GM20431 (cell line): ENCODE measurements at regions not wholly inside any gene's neighbourhood (a gene's known extent, or its start where the extent isn't known, plus 50 kb on each side); places are given as distances from the start of the nearest gene placed in this dataset.

ENCODE experiments used
- in situ Hi-C: fragments of 300-500 bp; cut with MseI, MboI; formaldehyde crosslinking; loops from one replicate; pipeline ENCODE4 v1.15.0; 2020; ENCODE audit warnings: low sequenced_read_pairs; ENCODE audit not compliant: unreplicated experiment

GRCh38 chr9:18061332-18061731 is 412.6 kb upstream of the ADAMTSL1 start:
- in situ Hi-C loops: loop anchor here (25.0 kb wide), 1 partner anchor 249 kb away; no protein-coding TSS in a partner anchor

GRCh38 chr9:18061856-18062255 is 412.1 kb upstream of the ADAMTSL1 start:
- in situ Hi-C loops: loop anchor here (25.0 kb wide), 1 partner anchor 250 kb away; no protein-coding TSS in a partner anchor

- in situ Hi-C loops: loop anchor here (25.0 kb wide), 1 partner anchor 252 kb away; no protein-coding TSS in a partner anchor
Measured at GRCh38 chr9:18063856-18064390, 410.0 kb upstream of the ADAMTSL1 start.

DNA sequence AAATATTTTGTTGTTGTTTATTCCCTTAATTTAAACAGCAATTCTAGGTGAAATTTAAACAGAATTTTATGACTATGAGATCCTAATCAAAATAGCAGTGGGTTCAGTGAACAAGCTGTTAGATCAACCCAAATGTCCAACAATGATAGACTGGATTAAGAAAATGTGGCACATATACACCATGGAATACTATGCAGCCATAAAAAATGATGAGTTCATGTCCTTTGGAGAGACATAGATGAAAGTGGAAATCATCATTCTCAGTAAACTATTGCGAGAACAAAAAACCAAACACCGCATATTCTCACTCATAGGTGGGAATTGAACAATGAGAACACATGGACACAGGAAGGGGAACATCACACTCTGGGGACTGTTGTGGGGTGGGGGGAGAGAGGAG is 407.3 kb upstream of the ADAMTSL1 start:
- in situ Hi-C loops: loop anchor here (25.0 kb wide), 1 partner anchor 254 kb away; no protein-coding TSS in a partner anchor

DNA sequence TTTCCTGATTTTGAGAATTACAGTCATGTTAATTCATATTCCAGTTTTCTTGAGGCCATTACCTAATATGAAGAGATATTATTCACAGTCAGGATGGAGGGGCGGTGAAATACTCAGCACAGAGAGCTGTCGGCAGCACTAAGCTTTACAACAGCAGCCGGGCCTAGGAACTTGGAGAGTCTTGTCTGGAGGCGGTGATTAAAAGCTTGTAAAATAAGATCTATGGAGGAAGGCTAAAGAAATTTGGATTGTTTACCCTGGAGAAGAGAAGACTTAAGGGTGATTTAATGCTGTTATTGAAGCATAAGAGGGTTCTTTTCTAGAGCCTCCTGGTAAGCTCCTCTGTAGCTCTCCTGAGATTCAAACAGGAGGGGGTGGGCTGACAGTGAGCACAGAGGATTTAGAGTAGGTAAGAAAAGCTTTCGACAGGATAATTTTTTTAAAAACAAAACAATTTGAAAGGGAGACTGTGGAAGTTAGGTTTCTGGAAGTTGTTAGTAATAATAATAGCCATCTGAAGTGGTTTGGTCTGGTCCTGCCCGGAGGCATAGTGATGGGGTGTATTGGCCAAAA is 406.3 kb upstream of the ADAMTSL1 start:
- in situ Hi-C loops: loop anchor here (25.0 kb wide), 1 partner anchor 255 kb away; no protein-coding TSS in a partner anchor

DNA sequence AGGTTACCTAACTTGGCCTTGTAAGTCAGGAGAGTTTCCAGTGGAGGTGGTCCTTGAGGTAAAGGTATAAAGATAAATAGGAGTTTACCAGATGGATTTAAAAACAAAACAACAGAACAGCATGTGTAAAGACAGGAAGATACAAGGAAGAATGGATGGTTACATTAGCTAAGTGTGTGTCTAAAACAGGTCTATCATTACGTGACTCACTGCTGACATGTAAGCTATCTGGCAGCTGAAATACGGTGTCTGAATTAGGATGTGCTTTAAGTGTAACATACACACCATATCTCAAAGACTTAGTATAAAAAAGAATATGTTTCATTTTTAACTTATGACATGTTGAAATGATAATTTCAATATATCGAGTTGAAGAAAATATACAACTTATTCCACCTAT is 405.1 kb upstream of the ADAMTSL1 start:
- in situ Hi-C loops: loop anchor here (25.0 kb wide), 1 partner anchor 257 kb away; no protein-coding TSS in a partner anchor

- in situ Hi-C loops: loop anchor here (25.0 kb wide), 1 partner anchor 259 kb away; no protein-coding TSS in a partner anchor
Measured at GRCh38 chr9:18071651-18072060, 402.3 kb upstream of the ADAMTSL1 start.

DNA sequence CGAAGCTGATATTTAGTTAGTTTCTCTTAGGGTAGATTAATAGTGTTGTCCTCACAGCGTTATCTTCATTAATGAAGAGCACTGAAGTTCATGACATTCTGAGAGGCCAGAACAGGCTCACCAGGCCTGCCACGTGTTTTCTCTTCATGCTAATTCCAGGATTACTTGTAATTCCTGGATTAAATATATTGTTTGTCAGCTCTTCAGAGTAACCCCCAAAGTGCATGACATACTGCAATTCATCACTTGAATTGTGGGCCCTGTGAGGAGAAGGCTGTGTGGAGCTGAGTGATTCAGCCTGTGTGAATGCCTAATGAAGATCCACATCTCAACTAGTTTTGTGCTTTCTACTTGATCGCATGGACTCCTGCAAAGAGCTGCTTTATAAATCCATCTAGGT is 401.0 kb upstream of the ADAMTSL1 start:
- in situ Hi-C loops: loop anchor here (25.0 kb wide), 1 partner anchor 261 kb away; no protein-coding TSS in a partner anchor

- in situ Hi-C loops: loop anchor here (25.0 kb wide), 1 partner anchor 262 kb away; no protein-coding TSS in a partner anchor
Measured at GRCh38 chr9:18074041-18074440, 399.9 kb upstream of the ADAMTSL1 start.

DNA sequence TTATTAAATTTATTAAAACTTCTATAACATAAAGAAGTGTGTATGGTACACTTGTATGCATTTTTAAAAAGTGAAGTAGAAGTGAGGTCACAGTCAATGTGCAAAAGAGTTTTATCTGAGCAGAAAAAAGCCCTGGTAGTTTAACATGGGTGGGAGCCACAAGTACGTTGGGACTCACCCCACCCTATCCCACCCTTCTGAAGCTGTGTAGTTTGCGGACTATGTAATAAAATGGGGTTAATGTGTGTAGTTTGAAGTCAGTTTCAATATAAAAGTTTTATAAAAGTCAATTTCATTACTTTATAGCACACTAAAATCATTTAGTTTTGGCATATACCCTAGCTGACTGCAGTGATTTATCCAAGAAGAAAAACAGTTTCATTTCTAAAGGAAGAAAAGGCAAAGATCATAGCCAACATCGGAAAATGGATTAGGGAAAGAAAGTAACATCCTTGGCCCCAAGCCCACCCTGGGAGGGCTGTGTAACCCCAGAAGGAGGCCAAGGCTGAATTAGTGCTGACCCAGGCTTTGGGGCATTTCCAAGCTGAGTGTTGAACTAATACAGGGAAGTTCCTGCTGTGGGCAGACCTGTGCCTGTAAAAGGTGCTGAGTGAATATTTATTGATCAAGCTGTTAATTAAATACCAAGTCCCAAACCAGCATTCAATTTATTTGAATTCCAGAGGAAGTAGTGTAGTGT is 398.6 kb upstream of the ADAMTSL1 start:
- in situ Hi-C loops: no loop called here

DNA sequence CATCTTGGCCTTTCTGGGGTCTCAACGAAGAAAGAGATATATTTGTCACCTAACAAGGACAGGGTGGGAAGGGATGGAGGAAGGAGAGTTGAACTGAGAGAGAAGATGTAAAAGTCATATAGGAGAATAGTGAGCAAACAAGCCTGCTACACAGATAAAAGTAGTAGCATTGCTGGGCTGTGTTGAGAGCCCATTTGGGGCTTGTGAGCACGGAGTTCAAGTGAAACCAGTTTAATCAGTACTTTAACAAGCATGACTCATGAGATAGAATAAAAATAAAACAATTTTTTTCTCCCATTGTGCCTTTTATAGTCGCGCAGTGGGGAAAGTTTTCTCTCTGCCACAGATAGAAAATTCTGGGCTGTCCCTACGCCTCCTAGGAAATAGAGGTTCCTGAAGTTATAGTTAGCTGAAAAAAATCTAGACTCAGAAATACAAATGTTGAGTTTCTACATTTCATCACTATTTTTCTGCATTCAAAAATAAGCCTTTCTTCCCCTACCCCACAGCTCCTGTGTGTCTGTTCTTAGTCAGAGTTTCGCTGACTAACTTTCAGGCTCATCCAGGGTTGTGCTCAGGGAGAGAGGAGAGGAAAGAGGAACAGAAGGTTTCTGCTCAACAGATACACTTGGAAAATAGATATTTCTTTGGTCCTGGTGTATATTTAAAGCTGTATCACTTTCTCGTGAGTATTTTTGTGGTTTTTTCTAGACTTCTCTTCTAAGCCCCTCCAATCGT is 395.8 kb upstream of the ADAMTSL1 start:
- in situ Hi-C loops: no loop called here

DNA sequence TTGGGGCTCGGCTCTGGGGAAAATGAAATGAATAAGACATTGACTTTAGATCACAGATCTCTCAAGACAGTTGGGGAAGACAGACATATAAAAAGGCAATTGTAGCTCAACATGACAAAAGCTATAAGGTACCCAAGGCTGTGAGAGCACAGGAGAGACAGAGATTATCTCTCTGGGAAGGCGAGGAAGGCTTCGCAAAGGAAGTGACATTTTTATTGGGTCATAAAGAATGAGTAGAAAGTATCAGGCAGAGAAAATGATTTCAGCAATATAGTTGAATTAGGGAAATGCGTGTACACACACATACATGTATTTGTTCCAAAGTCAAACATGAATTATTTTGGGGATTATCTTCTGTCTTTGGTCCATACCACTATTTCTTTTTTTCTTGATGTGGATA is 381.8 kb upstream of the ADAMTSL1 start:
- in situ Hi-C loops: no loop called here

DNA sequence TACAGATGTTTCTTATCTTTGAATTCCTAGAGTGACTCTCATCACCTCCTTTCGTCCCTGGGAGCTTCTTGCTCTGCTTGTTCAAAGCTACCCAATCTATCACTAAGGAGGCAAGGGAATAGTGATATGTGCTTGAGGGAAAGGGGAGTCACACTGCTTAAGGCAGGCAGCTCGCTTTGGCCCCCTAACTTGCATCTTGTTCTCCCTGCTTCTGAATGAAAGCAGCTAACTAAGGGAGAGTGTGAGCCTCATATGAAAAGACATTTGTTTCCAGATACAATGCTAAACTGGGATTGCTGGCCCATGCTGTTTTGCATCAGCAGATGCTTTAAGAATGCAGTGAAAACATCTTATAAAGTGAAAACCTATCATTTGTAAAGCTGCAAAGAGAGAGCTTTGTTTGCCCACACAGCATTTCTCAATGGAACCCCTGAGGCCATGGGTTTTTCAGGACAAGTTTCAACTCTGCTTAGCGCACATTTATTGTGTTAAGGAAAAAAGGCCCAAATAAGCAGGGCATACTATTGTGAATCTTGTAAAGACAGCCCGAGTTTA is 367.9 kb upstream of the ADAMTSL1 start:
- in situ Hi-C loops: no loop called here

DNA sequence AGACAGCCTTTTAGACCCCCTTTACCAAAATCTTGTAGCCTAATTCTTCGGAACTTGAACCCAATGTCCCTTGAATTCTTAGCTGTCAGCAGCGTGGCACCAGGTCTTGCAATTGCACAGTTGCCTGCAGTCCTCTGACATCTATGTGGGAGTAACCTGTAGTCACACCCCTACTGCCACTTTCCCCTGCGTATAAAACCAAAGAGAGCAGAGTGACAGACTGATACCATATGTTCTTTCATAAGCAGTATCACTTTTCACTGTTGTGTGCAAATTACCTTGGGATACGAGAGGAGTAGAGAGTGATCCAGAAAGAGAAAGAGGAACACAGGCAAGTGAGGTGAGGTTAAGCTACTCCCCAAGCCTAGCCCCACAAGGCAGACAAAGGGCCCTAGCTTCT is 364.3 kb upstream of the ADAMTSL1 start:
- in situ Hi-C loops: no loop called here

- in situ Hi-C loops: no loop called here
Measured at GRCh38 chr9:18111146-18111545, 362.8 kb upstream of the ADAMTSL1 start.

DNA sequence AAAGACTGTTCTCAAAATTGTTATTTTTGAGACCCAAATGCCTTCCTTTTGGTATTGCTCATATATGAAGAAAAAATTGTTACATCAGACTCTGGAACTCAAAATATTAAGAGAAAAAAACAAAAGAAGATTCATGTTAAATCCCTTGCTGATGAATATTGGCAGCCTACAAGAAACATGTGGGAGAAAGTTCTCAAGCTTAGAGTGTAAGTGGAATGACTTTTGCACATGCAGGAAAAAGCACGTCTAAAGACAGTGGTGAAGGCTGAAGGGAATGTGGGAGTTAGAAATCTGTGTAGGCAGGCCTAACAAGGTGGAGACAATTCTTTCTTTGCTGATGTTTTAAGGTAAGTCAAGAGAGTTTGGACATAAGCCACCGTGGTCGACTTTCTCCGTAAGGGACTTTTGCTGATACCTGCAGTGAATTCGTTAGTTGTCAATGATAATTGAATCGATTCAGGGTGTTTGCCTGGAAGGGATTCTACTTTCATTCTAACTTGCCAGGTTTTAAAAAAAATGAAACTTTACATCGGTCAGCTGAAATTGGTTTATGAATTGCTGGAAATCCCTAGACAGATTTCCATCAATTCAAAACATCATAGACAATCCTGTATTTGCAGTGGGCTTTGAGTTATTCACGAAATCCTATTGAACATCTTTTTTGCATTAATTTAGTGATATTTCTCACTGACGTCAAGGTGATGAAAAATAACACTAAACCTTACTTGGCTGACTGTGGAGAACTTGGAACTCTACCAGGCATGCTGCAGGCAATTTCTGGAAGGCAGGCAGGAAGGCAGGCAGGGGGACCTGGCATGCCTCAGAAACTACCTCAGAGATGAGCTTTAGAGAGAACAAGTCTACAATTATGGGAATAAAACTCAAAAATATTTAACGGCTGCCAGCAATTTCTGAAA is 359.1 kb upstream of the ADAMTSL1 start:
- in situ Hi-C loops: no loop called here

- in situ Hi-C loops: no loop called here
Measured at GRCh38 chr9:18118268-18118667, 355.7 kb upstream of the ADAMTSL1 start.

DNA sequence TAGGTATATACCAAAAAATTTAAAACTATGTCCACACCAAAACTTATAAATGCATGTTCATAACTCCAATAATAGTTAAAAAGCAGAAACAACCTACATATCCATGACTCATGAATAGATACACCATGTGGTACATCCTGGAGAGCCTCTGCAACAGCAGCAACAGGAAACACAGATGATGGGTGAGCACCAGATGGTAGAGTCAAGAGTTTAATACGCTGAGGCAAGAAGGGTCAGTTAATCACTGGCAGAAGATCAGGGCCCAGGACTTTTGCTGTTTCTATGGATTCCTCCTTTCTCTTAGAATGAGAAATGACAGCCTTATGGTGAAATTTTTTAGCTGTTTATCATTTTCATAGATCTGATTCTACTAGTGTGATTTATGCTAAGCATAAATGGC is 351.8 kb upstream of the ADAMTSL1 start:
- in situ Hi-C loops: no loop called here

- in situ Hi-C loops: no loop called here
Measured at GRCh38 chr9:18124760-18125159, 349.2 kb upstream of the ADAMTSL1 start.
